ENCODE measurements at regions not wholly inside any gene's neighbourhood (a gene's known extent, or its start where the extent isn't known, plus 50 kb on each side); places are given as distances from the start of the nearest gene placed in this dataset.

- TF ChIP-seq, protein P1, sequence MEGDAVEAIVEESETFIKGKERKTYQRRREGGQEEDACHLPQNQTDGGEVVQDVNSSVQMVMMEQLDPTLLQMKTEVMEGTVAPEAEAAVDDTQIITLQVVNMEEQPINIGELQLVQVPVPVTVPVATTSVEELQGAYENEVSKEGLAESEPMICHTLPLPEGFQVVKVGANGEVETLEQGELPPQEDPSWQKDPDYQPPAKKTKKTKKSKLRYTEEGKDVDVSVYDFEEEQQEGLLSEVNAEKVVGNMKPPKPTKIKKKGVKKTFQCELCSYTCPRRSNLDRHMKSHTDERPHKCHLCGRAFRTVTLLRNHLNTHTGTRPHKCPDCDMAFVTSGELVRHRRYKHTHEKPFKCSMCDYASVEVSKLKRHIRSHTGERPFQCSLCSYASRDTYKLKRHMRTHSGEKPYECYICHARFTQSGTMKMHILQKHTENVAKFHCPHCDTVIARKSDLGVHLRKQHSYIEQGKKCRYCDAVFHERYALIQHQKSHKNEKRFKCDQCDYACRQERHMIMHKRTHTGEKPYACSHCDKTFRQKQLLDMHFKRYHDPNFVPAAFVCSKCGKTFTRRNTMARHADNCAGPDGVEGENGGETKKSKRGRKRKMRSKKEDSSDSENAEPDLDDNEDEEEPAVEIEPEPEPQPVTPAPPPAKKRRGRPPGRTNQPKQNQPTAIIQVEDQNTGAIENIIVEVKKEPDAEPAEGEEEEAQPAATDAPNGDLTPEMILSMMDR (conservative IDR thresholded peaks at IDR 0.05): no peak
- TF ChIP-seq ZFX (IDR thresholded peaks at IDR 0.05): no peak
- no peak overlapping the region for H3K27ac ChIP-seq
Measured at GRCh38 chr5:86841000-86841644, 223.4 kb downstream of the COX7C start.

- no peak overlapping the region for H3K27ac ChIP-seq
- TF ChIP-seq, protein P1 (conservative IDR thresholded peaks at IDR 0.05): no peak
- no peak for TF ChIP-seq ZFX (IDR thresholded peaks at IDR 0.05)
Measured at GRCh38 chr5:86858442-86858841, 240.7 kb downstream of the COX7C start.

DNA sequence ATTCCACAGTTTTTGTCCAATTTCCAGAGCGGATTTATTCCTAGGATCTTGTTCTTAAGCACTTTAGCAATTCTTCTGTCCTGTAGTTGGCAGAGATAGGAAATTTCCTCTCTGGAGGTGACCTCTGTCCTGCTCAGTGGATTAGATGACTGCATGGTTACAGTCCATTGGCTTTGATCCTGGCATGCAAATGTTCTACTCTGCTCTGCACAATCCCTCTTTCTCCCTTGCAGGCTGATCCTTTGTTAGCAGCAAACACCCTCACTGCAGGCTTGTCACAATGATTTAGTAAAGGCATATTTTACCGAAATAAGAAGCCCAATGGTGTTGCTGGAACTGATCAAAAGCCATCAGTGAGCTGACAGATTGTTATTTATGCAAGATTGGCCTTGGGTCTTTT lies 243.8 kb downstream of the COX7C start:
- TF ChIP-seq ZFX (IDR thresholded peaks at IDR 0.05): no peak

GRCh38 chr5:86862093-86862492 lies 244.4 kb downstream of the COX7C start:
- TF ChIP-seq, protein P1 (conservative IDR thresholded peaks at IDR 0.05): no peak
- H3K27ac ChIP-seq: no peak overlapping the region

More for the DNA sequence above, 243.8 kb downstream of the COX7C start:
- H3K27ac ChIP-seq: no peak overlapping the region

DNA sequence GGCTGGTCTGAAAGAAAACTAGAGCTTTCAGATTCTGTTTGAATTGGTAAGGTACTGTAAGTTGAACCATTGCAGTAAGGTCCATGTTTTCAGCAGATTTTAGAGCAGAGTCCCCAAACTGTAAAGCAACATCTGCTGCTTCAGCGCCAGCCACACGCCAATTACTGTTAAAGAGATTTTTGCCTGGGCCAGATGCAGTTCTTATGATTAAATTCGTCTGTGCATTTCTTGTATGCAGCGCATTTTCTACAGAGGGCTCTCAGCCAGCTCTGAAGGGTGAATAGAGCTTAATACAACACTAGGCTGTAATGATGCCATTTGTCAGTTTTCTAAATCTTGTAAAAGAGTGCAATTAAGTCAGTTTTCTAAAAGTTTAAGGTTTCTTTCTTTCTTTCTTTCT lies 246.3 kb downstream of the COX7C start:
- no peak overlapping the region for H3K27ac ChIP-seq
- TF ChIP-seq ZFX (IDR thresholded peaks at IDR 0.05): no peak
- TF ChIP-seq, protein P1 (conservative IDR thresholded peaks at IDR 0.05): no peak

DNA sequence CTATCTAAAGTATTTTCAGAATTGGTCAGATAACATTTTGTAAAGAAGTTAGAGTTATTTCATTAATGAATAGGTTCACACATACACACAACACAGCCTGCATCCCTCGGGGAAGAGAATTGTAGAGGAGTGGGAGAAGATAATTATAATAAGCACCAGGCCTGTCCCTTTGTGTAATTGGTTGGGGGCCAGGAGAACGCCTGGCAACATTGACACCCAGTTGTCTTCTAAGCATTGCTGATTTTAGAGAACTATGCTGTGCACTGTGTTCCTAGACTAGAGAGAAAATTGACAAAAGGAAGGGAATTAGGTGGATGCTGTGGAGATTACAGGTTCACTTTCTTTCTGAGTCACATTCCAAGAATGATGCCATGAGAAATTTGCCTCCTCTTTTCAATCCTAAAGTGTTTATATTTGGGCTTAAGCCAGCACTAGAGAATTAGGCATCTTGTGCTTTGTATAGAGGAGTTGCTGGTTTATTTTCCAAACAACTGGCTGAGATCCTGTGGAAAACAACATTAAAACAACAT lies 247.6 kb downstream of the COX7C start:
- H3K27ac ChIP-seq: no peak overlapping the region
- TF ChIP-seq, protein P1 (conservative IDR thresholded peaks at IDR 0.05): no peak
- TF ChIP-seq ZFX (IDR thresholded peaks at IDR 0.05): no peak

DNA sequence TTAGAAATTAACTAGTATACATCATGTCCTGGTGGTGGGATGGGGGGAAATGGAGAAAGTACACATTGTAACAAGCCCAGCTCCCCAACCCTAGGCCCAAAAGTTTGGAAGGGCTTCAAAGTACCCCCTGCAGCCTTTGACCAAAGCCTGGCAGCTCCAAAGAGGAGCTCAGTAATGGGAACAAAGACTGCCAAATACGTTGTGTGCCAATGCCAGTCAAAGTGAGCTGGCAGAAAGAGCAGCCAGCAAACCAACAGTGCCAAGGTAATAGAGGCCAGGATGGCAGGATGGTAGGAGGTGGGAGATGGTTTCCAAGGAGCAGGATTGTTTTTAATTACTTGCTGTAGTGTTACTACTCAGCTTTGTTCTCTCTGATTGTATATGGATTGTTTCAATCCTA lies 248.3 kb downstream of the COX7C start:
- no peak overlapping the region for H3K27ac ChIP-seq
- TF ChIP-seq, protein P1 (conservative IDR thresholded peaks at IDR 0.05): no peak
- no peak for TF ChIP-seq ZFX (IDR thresholded peaks at IDR 0.05)

GRCh38 chr5:86869268-86869667 lies 251.5 kb downstream of the COX7C start:
- no peak overlapping the region for H3K27ac ChIP-seq
- TF ChIP-seq ZFX (IDR thresholded peaks at IDR 0.05): no peak
- TF ChIP-seq, protein P1 (conservative IDR thresholded peaks at IDR 0.05): no peak
